GM12874 (cell line): ENCODE measurements at regions not wholly inside any gene's neighbourhood (a gene's known extent, or its start where the extent isn't known, plus 50 kb on each side); places are given as distances from the start of the nearest gene placed in this dataset.

Source experiments
- TF ChIP-seq, protein P1 (sequence below): IDR thresholded peaks from 2 replicates; pipeline ENCODE4 v1.5.1; 2011; ENCODE audit warnings: low read depth, mild to moderate bottlenecking, control low read depth, low read length, moderate library complexity; ENCODE audit not compliant: insufficient read depth

DNA sequence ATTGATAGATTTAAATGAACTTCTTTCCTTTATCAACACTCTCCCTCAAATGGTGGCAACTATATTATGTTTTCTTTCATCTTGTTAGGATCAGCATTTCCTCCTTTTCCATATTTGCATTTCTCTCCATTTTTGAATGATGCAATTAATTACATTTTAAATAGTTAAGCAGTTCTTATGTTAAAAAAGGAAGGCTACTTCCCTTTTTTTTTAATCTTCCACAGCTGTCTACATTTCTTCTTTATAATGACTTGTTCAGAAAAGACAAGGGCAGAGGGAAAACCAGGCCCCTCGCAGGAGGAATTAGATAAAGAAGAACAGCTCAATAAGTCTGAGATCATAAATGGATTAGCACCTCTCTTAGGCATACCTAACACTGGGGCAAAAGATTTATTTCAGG is 208.9 kb downstream of the ARL4A start:
- TF ChIP-seq, protein P1, sequence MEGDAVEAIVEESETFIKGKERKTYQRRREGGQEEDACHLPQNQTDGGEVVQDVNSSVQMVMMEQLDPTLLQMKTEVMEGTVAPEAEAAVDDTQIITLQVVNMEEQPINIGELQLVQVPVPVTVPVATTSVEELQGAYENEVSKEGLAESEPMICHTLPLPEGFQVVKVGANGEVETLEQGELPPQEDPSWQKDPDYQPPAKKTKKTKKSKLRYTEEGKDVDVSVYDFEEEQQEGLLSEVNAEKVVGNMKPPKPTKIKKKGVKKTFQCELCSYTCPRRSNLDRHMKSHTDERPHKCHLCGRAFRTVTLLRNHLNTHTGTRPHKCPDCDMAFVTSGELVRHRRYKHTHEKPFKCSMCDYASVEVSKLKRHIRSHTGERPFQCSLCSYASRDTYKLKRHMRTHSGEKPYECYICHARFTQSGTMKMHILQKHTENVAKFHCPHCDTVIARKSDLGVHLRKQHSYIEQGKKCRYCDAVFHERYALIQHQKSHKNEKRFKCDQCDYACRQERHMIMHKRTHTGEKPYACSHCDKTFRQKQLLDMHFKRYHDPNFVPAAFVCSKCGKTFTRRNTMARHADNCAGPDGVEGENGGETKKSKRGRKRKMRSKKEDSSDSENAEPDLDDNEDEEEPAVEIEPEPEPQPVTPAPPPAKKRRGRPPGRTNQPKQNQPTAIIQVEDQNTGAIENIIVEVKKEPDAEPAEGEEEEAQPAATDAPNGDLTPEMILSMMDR = no peak

DNA sequence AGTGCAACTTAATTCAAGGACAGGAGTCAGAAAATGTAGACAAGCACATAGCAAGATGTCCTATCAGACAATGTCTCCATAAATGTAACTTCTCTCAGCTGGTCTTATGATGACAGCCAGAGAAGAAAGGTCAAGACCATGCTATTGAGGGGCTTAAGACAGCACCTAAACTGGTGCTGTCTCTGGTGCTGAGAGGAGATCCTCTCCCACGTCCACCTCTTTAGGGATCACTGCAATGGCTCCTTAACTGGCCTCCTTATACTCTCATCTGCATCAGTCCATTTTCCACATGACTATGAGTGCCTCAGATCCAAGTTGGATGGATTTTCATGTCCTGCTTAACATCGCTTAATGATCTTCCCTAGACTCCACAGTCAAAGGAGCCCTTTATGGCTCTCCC is 210.6 kb downstream of the ARL4A start:
- TF ChIP-seq, protein P1 = no peak

DNA sequence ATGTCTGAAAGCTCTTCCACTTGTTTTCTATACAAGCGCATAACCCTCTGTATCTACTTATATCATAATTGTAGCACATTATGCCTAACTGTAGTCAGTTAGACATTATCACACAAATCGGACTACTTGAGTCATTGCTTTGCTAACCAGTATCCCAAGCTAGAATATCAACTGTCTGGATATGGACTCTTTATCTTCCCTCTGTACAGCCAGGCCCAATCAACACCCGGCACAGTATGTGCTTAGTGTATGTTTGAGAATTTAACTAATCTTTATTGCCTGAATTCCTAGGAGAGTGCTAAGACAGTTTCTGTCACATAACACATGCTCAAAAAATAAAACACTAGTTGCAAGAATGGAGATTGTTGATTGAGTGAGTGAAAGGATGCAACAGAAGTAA is 211.2 kb downstream of the ARL4A start:
- TF ChIP-seq, protein P1 = no peak

DNA sequence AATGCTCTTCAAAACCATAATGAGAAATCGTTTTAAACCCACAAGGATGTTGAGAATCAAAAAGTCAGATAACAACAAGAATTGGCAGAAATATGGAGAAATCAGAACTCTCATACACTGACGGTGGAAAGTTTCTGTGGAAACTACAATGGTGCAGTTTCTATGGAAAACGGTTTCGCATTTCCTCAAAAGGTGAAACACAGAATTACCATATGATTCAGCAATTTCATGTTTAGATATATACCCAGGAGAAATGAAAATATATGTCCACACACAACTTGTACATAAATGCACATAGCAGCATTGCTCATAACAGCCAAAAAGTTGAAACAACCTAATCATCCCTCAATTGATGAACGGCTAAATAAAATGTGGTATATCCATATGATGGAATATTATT is 218.2 kb downstream of the ARL4A start:
- TF ChIP-seq, protein P1 = no peak

DNA sequence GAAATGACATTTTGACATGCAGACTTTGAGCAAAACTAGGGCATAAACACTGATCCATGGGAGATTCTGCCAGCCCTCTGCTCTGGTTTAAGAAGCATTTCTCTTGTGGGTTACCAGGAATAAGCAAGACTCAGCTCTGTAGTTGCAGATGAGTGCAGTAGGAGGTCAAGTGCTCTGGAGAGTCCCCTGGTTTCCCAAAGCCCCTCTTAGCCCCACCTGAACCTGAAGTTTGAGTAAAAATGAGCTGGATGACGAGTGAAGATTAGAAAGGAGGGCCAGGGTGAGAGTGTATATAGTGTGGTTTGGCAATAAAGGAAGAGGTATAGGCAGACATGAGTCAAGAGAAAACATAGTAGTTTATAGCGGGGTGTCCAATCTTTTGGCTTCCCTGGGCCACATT is 220.3 kb downstream of the ARL4A start:
- TF ChIP-seq, protein P1 = no peak

DNA sequence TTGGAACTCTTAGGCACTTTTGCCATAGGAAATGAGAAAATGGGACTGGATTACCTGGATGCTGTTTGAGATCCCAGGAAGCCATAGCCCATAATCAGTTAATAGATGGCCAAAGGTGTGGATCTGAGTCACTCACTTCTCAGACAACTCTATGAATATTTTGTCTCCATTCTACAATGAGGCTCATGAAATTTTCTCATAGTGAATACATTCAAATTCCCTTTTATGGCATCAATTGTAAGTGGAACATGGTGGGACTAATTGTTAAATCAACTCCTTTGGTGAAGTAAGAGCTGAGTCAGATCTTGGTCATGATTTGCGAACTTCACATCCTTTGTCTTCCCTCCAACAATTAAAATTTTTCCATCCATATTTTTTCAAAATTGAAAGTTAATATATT is 222.1 kb downstream of the ARL4A start:
- TF ChIP-seq, protein P1 = no peak

DNA sequence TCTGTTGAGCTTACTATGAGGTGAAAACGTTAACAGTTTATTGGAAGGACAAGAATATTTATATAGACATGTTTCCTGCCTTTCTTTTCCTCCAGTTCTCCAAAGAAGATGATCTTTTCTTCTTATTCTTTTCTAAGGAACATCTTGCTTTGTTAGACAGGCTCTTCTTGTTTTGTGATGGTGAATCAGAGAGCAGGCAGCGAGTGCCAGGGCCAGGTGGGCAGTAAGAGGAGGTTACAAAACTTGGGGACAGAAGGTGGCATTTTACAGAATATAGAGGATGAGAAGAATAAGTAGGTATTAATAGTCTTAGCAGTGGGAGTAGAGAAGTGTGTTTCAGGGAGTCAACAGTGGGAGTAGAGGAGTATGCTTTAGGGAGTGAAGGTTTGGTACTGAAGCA is 223.6 kb downstream of the ARL4A start:
- TF ChIP-seq, protein P1 = no peak

DNA sequence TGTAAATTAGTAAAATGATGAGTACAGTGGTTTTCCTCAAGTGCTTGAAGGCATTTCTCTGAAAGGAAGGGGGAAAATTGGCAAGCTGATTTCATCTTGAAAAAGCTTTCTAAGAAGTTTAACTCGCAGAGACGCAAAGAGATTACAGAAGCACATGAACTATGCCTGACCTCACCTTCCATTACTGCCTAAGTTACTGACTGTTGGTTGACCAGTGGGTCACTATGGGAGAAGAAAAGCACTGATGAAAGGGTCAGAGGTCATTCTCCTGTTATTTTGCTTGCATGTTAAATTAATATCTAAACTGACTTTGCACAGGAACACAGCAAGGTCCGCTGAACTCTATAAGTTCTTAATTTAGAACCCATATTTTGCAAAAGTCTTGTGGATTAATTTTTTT is 225.6 kb downstream of the ARL4A start:
- TF ChIP-seq, protein P1 = no peak
